Panc1 (cell line): ENCODE measurements at regions not wholly inside any gene's neighbourhood (a gene's known extent, or its start where the extent isn't known, plus 50 kb on each side); places are given as distances from the start of the nearest gene placed in this dataset.
"Not testable (repeated sequence)": the region's sequence is repeated elsewhere in the genome, so short reads cannot be mapped to it uniquely, and the experiment has no call there.

Experiments
- POLR2AphosphoS5 ChIP-seq: IDR thresholded peaks from 2 replicates; pipeline ENCODE4 v1.6.1; 2012; ENCODE audit warnings: mild to moderate bottlenecking, low read depth, low read length, moderate library complexity
- REST ChIP-seq, 2 experiments: IDR thresholded peaks; 2 replicates each; pipeline ENCODE4 v1.6.1; 2011 to 2012; ENCODE audit warnings: low read depth in 2 of 2, control low read depth in 1 of 2, low read length in 1 of 2, mild to moderate bottlenecking in 1 of 2, moderate library complexity in 1 of 2; ENCODE audit not compliant: insufficient read depth in 1 of 2
- TCF7L2 ChIP-seq: IDR thresholded peaks from 2 replicates; pipeline ENCODE4 v1.6.1; 2011; ENCODE audit warnings: mild to moderate bottlenecking, low read depth, low read length, inconsistent platforms
- TF ChIP-seq, protein P1 (sequence below): fragments of 450-650 bp; IDR thresholded peaks from 2 replicates; pipeline ENCODE4 v1.5.1; 2017; ENCODE audit warnings: mild to moderate bottlenecking

DNA sequence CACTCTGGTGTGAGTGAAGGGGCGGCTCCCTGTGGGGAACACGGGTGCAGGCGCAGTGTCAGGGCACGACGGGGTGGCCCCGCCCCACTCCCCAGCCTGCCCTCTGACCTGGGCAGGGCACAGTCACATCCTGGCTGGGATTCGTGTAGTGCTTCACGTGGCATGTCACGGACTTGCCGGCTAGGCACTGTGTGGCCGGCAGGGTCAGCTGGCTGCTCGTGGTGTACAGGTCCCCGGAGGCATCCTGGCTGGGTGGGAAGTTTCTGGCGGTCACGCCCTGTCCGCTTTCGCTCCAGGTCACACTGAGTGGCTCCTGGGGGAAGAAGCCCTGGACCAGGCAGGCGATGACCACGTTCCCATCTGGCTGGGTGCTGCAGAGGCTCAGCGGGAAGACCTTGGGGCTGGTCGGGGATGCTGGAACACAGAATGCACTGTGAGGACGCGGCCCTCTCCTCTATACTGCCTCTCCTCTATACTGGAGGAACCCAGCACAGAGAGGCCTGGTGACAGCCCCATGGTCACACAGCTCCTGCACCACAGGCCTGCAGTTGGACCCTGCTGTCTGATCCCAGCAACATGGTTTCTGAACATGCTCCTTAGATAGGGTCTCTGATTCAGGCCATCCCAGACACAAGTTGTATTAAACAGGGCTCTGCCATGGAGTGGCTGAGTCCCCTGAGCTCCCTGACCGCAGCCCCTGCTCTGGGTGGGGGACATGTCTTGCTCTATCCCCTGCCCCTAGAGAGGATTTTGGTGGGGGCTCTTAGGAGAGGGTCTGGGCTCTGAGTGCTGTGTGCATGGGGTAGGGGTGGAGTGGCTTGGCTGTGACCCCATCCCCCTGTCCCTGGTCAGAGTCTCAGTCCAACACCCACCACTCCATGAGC is 182.1 kb downstream of the TMEM121 start:
- TF ChIP-seq, protein P1, sequence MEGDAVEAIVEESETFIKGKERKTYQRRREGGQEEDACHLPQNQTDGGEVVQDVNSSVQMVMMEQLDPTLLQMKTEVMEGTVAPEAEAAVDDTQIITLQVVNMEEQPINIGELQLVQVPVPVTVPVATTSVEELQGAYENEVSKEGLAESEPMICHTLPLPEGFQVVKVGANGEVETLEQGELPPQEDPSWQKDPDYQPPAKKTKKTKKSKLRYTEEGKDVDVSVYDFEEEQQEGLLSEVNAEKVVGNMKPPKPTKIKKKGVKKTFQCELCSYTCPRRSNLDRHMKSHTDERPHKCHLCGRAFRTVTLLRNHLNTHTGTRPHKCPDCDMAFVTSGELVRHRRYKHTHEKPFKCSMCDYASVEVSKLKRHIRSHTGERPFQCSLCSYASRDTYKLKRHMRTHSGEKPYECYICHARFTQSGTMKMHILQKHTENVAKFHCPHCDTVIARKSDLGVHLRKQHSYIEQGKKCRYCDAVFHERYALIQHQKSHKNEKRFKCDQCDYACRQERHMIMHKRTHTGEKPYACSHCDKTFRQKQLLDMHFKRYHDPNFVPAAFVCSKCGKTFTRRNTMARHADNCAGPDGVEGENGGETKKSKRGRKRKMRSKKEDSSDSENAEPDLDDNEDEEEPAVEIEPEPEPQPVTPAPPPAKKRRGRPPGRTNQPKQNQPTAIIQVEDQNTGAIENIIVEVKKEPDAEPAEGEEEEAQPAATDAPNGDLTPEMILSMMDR = not testable (repeated sequence)
- not testable (repeated sequence) for TF ChIP-seq REST (IDR thresholded peaks at IDR 0.05; ENCODE audit: insufficient read depth in 1 of 2, low read depth in 2 of 2, low read length in 1 of 2); POLR2AphosphoS5; TCF7L2
